GM23338 (cell line): ENCODE measurements at regions not wholly inside any gene's neighbourhood (a gene's known extent, or its start where the extent isn't known, plus 50 kb on each side); places are given as distances from the start of the nearest gene placed in this dataset.

Experiments used
- ATAC-seq: fragments of 200-7000 bp; cut with Tn5 transposase; 3 replicates; pipeline ENCODE4 v1.9.1; 2020
- DNase-seq: peaks from one replicate; pipeline ENCODE4 v3.0.0-alpha.2; 2015; ENCODE audit warnings: low spot score
- H2AFZ ChIP-seq: fragments of 200-600 bp; sonication (generic); 2 replicates; pipeline ENCODE4 v1.8.0; 2016; ENCODE audit warnings: antibody characterized with exemption, mild to moderate bottlenecking, moderate library complexity
- H3F3A ChIP-seq: fragments of 200-600 bp; sonication (generic); replicated peaks from 2 replicates; pipeline ENCODE4 v1.8.0; 2017; ENCODE audit warnings: antibody characterized with exemption, mixed run types, low read depth
- H3K27ac ChIP-seq: fragments of 200-600 bp; sonication (generic); 2 replicates; pipeline ENCODE4 v1.6.1; 2016; ENCODE audit warnings: low read depth
- H3K27me3 ChIP-seq: fragments of 200-600 bp; sonication (generic); 2 replicates; pipeline ENCODE4 v1.8.0; 2016; ENCODE audit warnings: mild to moderate bottlenecking, mixed run types, moderate library complexity; ENCODE audit not compliant: insufficient read depth
- H3K36me3 ChIP-seq: fragments of 200-600 bp; sonication (generic); 2 replicates; pipeline ENCODE4 v1.8.0; 2016; ENCODE audit warnings: mild to moderate bottlenecking; ENCODE audit not compliant: insufficient read depth
- H3K4me1 ChIP-seq: fragments of 200-600 bp; sonication (generic); 2 replicates; pipeline ENCODE4 v1.8.0; 2016; ENCODE audit warnings: mild to moderate bottlenecking, moderate library complexity; ENCODE audit not compliant: insufficient read depth
- H3K4me2 ChIP-seq: fragments of 200-600 bp; sonication (generic); 2 replicates; pipeline ENCODE4 v1.7.1; 2017; ENCODE audit warnings: mixed run types
- H3K4me3 ChIP-seq: fragments of 200-600 bp; sonication (generic); 2 replicates; pipeline ENCODE4 v1.6.1; 2016; ENCODE audit warnings: mixed run types
- H3K79me2 ChIP-seq: fragments of 200-600 bp; sonication (generic); replicated peaks from 2 replicates; pipeline ENCODE4 v1.8.0; 2017; ENCODE audit warnings: mild to moderate bottlenecking; ENCODE audit not compliant: insufficient read depth
- H3K9me2 ChIP-seq: fragments of 200-600 bp; sonication (generic); 2 replicates; pipeline ENCODE4 v1.8.0; 2017; ENCODE audit not compliant: insufficient read depth
- H4K20me1 ChIP-seq: fragments of 200-600 bp; sonication (generic); replicated peaks from 2 replicates; pipeline ENCODE4 v1.8.0; 2017; ENCODE audit warnings: mild to moderate bottlenecking; ENCODE audit not compliant: insufficient read depth
- H3K27ac Mint-ChIP-seq: 2 replicates; pipeline ENCODE4 v1.8.0; 2020; ENCODE audit warnings: inconsistent platforms, mild to moderate bottlenecking, moderate library complexity, mixed read lengths
- H3K27me3 Mint-ChIP-seq: 3 replicates; pipeline ENCODE4 v1.8.0; 2022; ENCODE audit warnings: low read depth, mild to moderate bottlenecking, moderate library complexity, mixed read lengths, inconsistent platforms; ENCODE audit not compliant: insufficient read depth, poor library complexity
- H3K36me3 Mint-ChIP-seq: 3 replicates; pipeline ENCODE4 v1.8.0; 2021; ENCODE audit warnings: low read depth, mild to moderate bottlenecking, inconsistent platforms, moderate library complexity, mixed read lengths
- H3K4me1 Mint-ChIP-seq: 3 replicates; pipeline ENCODE4 v1.8.0; 2020; ENCODE audit warnings: mild to moderate bottlenecking, inconsistent platforms, mixed read lengths
- H3K4me3 Mint-ChIP-seq: 3 replicates; pipeline ENCODE4 v1.8.0; 2021; ENCODE audit warnings: moderate library complexity, mild to moderate bottlenecking, inconsistent platforms, mixed read lengths
- H3K9me3 Mint-ChIP-seq: 3 replicates; pipeline ENCODE4 v1.8.0; 2020; ENCODE audit warnings: moderate library complexity, mild to moderate bottlenecking, inconsistent platforms, mixed read lengths
- CTCF ChIP-seq, 2 experiments: fragments of 200-600 bp in 1 of 2; sonication (generic) in 1 of 2; conservative IDR thresholded peaks; 2 replicates each; pipeline versions ENCODE4 v1.5.1 to v1.6.1; 2016 to 2017; ENCODE audit warnings: antibody characterized with exemption in 2 of 2, low read depth in 2 of 2, mild to moderate bottlenecking in 2 of 2, moderate library complexity in 1 of 2
- ETS1 ChIP-seq: IDR thresholded peaks from 2 replicates; pipeline ENCODE4 v1.6.1; 2016; ENCODE audit warnings: antibody characterized with exemption
- EZH2phosphoT487 ChIP-seq: fragments of 200-600 bp; sonication (generic); IDR thresholded peaks from one replicate; pipeline ENCODE4 v1.8.1; 2018; ENCODE audit warnings: antibody characterized with exemption; ENCODE audit not compliant: unreplicated experiment
- JUNB ChIP-seq: IDR thresholded peaks from one replicate; pipeline ENCODE4 v1.6.1; 2016; ENCODE audit warnings: antibody characterized with exemption; ENCODE audit not compliant: unreplicated experiment
- NANOG ChIP-seq: IDR thresholded peaks from 2 replicates; pipeline ENCODE4 v1.6.1; 2016; ENCODE audit warnings: antibody characterized with exemption, borderline replicate concordance
- POLR2AphosphoS5 ChIP-seq: IDR thresholded peaks from 2 replicates; pipeline ENCODE4 v1.6.1; 2016; ENCODE audit warnings: antibody characterized with exemption, low read depth
- STAT1 ChIP-seq: IDR thresholded peaks from one replicate; pipeline ENCODE4 v1.6.1; 2016; ENCODE audit warnings: antibody characterized with exemption; ENCODE audit not compliant: unreplicated experiment
- ZNF114 ChIP-seq: fragments of 250-450 bp; sonication (Bioruptor Pico); IDR thresholded peaks from 2 replicates; pipeline ENCODE4 v1.5.0; 2020; ENCODE audit warnings: mild to moderate bottlenecking, moderate library complexity
- ZNF331 ChIP-seq: fragments of 250-450 bp; sonication (Bioruptor Pico); IDR thresholded peaks from 2 replicates; pipeline ENCODE4 v1.5.0; 2020; ENCODE audit warnings: low read depth, mild to moderate bottlenecking, moderate library complexity
- TF ChIP-seq, protein P1 (sequence below): fragments of 250-450 bp; sonication (Bioruptor Pico); IDR thresholded peaks from 2 replicates; pipeline ENCODE4 v1.5.0; 2020; ENCODE audit warnings: mild to moderate bottlenecking, moderate library complexity
- TF ChIP-seq, protein P2 (sequence below): IDR thresholded peaks from one replicate; pipeline ENCODE4 v1.6.1; 2018; ENCODE audit warnings: antibody characterized with exemption; ENCODE audit not compliant: unreplicated experiment

- H3K79me2 ChIP-seq, result no peaks in the 10 kb centered on the region
- Mint-ChIP-seq H3K27ac (no peak overlapping the region), H3K36me3 (peaks cover 2% of the 10 kb centered on the region; the same call in 1 of the 3 replicates), H3K4me3 (no peak overlapping the region), H3K4me1 (no peaks in the 10 kb centered on the region), H3K27me3 (peaks cover 2% of the 10 kb centered on the region), H3K9me3 (peaks cover 5% of the 10 kb centered on the region; the same call in 1 of the 3 replicates)
- no peak for DNase-seq
- H4K20me1 ChIP-seq, result no peaks in the 10 kb centered on the region
- no peak overlapping the region for H3K4me3 ChIP-seq
- no peak overlapping the region for H3K4me2 ChIP-seq
- H3K4me1 ChIP-seq, result no peaks in the 10 kb centered on the region
- no peak overlapping the region for H3K27ac ChIP-seq
- H3K9me2 ChIP-seq, result 0 out of 2 replicates have a peak, but pooled peaks cover 10% of the 10 kb centered on the region
- H2AFZ ChIP-seq, result no peak overlapping the region
- no peaks in the 10 kb centered on the region for H3F3A ChIP-seq
- no peaks in the 10 kb centered on the region for H3K27me3 ChIP-seq
- ATAC-seq, result no peak
- TF ChIP-seq NANOG (no peak), JUNB (no peak), CTCF (conservative IDR thresholded peaks at IDR 0.05; ENCODE audit: low read depth in 2 of 2) (no peak), ETS1 (no peak), ZNF331 (CRISPR knock-in tag) (no peak)
- no peaks in the 10 kb centered on the region for H3K36me3 ChIP-seq
Observed at GRCh38 chr12:46699986-46700385, 125.8 kb downstream of the SLC38A4 start.

DNA sequence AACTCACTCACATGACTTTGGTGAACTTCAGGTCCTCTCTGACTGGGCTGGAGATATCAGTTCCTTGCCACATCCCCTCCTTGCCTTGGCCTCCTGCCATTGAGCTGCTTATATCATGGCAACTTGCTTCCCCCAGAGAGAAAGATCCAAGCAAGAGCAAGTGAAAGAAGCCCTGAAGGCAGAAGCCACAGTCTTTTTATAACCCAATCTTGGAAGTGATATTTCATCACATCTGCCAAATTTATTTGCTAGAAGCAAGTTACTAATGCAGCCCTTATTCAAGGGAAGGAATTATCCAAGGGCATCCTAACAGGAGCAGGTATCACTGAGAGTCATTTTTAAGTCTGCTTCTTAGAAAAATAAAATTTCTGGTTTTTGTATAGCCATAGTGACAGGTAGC lies 127.8 kb downstream of the SLC38A4 start:
- Histone ChIP-seq H2AFZ (no peak overlapping the region), H3K4me2 (no peak overlapping the region), H3K4me3 (no peak overlapping the region), H3K27me3 (no peaks in the 10 kb centered on the region), H3K9me2 (0 out of 2 replicates have a peak, but pooled peaks cover 10% of the 10 kb centered on the region), H3K27ac (no peak overlapping the region), H4K20me1 (no peaks in the 10 kb centered on the region), H3K36me3 (no peaks in the 10 kb centered on the region), H3F3A (no peaks in the 10 kb centered on the region), H3K79me2 (no peaks in the 10 kb centered on the region), H3K4me1 (no peaks in the 10 kb centered on the region)
- Mint-ChIP-seq H3K4me1 (no peaks in the 10 kb centered on the region), H3K27ac (no peak overlapping the region), H3K36me3 (no peaks in the 10 kb centered on the region), H3K9me3 (no peaks in the 10 kb centered on the region), H3K4me3 (no peak overlapping the region), H3K27me3 (peaks cover 2% of the 10 kb centered on the region)
- ATAC-seq (no peak), DNase-seq (no peak)
- TF ChIP-seq POLR2AphosphoS5, result no peak
- no peak for TF ChIP-seq ZNF114 (CRISPR knock-in tag)
- TF ChIP-seq, protein P1, sequence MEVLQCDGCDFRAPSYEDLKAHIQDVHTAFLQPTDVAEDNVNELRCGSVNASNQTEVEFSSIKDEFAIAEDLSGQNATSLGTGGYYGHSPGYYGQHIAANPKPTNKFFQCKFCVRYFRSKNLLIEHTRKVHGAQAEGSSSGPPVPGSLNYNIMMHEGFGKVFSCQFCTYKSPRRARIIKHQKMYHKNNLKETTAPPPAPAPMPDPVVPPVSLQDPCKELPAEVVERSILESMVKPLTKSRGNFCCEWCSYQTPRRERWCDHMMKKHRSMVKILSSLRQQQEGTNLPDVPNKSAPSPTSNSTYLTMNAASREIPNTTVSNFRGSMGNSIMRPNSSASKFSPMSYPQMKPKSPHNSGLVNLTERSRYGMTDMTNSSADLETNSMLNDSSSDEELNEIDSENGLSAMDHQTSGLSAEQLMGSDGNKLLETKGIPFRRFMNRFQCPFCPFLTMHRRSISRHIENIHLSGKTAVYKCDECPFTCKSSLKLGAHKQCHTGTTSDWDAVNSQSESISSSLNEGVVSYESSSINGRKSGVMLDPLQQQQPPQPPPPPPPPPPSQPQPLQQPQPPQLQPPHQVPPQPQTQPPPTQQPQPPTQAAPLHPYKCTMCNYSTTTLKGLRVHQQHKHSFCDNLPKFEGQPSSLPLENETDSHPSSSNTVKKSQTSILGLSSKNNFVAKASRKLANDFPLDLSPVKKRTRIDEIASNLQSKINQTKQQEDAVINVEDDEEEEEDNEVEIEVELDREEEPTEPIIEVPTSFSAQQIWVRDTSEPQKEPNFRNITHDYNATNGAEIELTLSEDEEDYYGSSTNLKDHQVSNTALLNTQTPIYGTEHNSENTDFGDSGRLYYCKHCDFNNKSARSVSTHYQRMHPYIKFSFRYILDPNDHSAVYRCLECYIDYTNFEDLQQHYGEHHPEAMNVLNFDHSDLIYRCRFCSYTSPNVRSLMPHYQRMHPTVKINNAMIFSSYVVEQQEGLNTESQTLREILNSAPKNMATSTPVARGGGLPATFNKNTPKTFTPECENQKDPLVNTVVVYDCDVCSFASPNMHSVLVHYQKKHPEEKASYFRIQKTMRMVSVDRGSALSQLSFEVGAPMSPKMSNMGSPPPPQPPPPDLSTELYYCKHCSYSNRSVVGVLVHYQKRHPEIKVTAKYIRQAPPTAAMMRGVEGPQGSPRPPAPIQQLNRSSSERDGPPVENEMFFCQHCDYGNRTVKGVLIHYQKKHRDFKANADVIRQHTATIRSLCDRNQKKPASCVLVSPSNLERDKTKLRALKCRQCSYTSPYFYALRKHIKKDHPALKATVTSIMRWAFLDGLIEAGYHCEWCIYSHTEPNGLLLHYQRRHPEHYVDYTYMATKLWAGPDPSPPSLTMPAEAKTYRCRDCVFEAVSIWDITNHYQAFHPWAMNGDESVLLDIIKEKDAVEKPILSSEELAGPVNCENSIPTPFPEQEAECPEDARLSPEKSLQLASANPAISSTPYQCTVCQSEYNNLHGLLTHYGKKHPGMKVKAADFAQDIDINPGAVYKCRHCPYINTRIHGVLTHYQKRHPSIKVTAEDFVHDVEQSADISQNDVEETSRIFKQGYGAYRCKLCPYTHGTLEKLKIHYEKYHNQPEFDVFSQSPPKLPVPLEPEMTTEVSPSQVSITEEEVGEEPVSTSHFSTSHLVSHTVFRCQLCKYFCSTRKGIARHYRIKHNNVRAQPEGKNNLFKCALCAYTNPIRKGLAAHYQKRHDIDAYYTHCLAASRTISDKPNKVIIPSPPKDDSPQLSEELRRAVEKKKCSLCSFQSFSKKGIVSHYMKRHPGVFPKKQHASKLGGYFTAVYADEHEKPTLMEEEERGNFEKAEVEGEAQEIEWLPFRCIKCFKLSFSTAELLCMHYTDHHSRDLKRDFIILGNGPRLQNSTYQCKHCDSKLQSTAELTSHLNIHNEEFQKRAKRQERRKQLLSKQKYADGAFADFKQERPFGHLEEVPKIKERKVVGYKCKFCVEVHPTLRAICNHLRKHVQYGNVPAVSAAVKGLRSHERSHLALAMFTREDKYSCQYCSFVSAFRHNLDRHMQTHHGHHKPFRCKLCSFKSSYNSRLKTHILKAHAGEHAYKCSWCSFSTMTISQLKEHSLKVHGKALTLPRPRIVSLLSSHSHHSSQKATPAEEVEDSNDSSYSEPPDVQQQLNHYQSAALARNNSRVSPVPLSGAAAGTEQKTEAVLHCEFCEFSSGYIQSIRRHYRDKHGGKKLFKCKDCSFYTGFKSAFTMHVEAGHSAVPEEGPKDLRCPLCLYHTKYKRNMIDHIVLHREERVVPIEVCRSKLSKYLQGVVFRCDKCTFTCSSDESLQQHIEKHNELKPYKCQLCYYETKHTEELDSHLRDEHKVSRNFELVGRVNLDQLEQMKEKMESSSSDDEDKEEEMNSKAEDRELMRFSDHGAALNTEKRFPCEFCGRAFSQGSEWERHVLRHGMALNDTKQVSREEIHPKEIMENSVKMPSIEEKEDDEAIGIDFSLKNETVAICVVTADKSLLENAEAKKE (CRISPR knock-in tag), result no peak
- TF ChIP-seq, protein P2, sequence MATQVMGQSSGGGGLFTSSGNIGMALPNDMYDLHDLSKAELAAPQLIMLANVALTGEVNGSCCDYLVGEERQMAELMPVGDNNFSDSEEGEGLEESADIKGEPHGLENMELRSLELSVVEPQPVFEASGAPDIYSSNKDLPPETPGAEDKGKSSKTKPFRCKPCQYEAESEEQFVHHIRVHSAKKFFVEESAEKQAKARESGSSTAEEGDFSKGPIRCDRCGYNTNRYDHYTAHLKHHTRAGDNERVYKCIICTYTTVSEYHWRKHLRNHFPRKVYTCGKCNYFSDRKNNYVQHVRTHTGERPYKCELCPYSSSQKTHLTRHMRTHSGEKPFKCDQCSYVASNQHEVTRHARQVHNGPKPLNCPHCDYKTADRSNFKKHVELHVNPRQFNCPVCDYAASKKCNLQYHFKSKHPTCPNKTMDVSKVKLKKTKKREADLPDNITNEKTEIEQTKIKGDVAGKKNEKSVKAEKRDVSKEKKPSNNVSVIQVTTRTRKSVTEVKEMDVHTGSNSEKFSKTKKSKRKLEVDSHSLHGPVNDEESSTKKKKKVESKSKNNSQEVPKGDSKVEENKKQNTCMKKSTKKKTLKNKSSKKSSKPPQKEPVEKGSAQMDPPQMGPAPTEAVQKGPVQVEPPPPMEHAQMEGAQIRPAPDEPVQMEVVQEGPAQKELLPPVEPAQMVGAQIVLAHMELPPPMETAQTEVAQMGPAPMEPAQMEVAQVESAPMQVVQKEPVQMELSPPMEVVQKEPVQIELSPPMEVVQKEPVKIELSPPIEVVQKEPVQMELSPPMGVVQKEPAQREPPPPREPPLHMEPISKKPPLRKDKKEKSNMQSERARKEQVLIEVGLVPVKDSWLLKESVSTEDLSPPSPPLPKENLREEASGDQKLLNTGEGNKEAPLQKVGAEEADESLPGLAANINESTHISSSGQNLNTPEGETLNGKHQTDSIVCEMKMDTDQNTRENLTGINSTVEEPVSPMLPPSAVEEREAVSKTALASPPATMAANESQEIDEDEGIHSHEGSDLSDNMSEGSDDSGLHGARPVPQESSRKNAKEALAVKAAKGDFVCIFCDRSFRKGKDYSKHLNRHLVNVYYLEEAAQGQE, result no peak
- TF ChIP-seq EZH2phosphoT487, result no peak
- TF ChIP-seq STAT1, result no peak
- no peak for TF ChIP-seq JUNB
